T-helper 17 cell (primary cell): ENCODE measurements at regions not wholly inside any gene's neighbourhood (a gene's known extent, or its start where the extent isn't known, plus 50 kb on each side); places are given as distances from the start of the nearest gene placed in this dataset.
A peak's percentile ranks its signal among the peaks of the same experiment; 100 is the strongest.

Experiments
- ATAC-seq: fragments of 150-1000 bp; cut with Tn5 transposase; 2 replicates; pipeline ENCODE4 v1.10.0; 2021; ENCODE audit warnings: mild to moderate bottlenecking, moderate library complexity
- DNase-seq, 3 donors: peaks; one replicate each; pipeline versions ENCODE4 v3.0.0 to v3.0.0-alpha.2; 2020 to 2021
- H3K9me3 ChIP-seq: one replicate; pipeline ENCODE4 v1.7.0; 2013; ENCODE audit warnings: low read length, mild to moderate bottlenecking; ENCODE audit not compliant: control insufficient read depth, poor library complexity, severe bottlenecking
- H3K27ac Mint-ChIP-seq: one replicate; pipeline ENCODE4 v1.8.0; 2022; ENCODE audit warnings: mild to moderate bottlenecking, moderate library complexity, mixed read lengths
- H3K27me3 Mint-ChIP-seq: one replicate; pipeline ENCODE4 v1.8.0; 2022; ENCODE audit warnings: mixed read lengths
- H3K36me3 Mint-ChIP-seq: one replicate; pipeline ENCODE4 v1.8.0; 2022; ENCODE audit warnings: low read depth, mixed read lengths
- H3K4me1 Mint-ChIP-seq: one replicate; pipeline ENCODE4 v1.8.0; 2022; ENCODE audit warnings: mild to moderate bottlenecking, mixed read lengths
- H3K4me3 Mint-ChIP-seq: one replicate; pipeline ENCODE4 v1.8.0; 2022; ENCODE audit warnings: mild to moderate bottlenecking, moderate library complexity, mixed read lengths

GRCh38 chr14:98822917-98823316 lies 449.1 kb downstream of the BCL11B start:
- H3K4me1 Mint-ChIP-seq = peaks cover 4% of the 10 kb centered on the region
- H3K36me3 Mint-ChIP-seq = peaks cover 2% of the 10 kb centered on the region
- H3K4me3 Mint-ChIP-seq = no peak overlapping the region
- DNase-seq = no peak
- no peak for ATAC-seq
- H3K27me3 Mint-ChIP-seq = no peaks in the 10 kb centered on the region
- no peak overlapping the region for H3K27ac Mint-ChIP-seq
- H3K9me3 ChIP-seq = no peaks in the 10 kb centered on the region

GRCh38 chr14:98826618-98827017 lies 445.4 kb downstream of the BCL11B start:
- ATAC-seq (no peak), DNase-seq (no peak)
- Mint-ChIP-seq H3K36me3 (peaks cover 2% of the 10 kb centered on the region), H3K27me3 (no peaks in the 10 kb centered on the region), H3K4me3 (no peak overlapping the region), H3K27ac (no peak overlapping the region), H3K4me1 (peaks cover 4% of the 10 kb centered on the region)
- no peaks in the 10 kb centered on the region for H3K9me3 ChIP-seq

GRCh38 chr14:98834119-98834518 lies 437.9 kb downstream of the BCL11B start:
- no peaks in the 10 kb centered on the region for H3K27me3 Mint-ChIP-seq
- no peaks in the 10 kb centered on the region for H3K9me3 ChIP-seq
- H3K27ac Mint-ChIP-seq = no peak overlapping the region
- no peak overlapping the region for H3K4me3 Mint-ChIP-seq
- no peaks in the 10 kb centered on the region for H3K4me1 Mint-ChIP-seq
- DNase-seq (no peak), ATAC-seq (no peak)
- no peaks in the 10 kb centered on the region for H3K36me3 Mint-ChIP-seq

GRCh38 chr14:98835051-98835824 lies 436.8 kb downstream of the BCL11B start:
- no peaks in the 10 kb centered on the region for H3K27me3 Mint-ChIP-seq
- H3K36me3 Mint-ChIP-seq = no peaks in the 10 kb centered on the region
- H3K9me3 ChIP-seq = no peaks in the 10 kb centered on the region
- ATAC-seq (no peak), DNase-seq (no peak)
- H3K4me3 Mint-ChIP-seq = no peak overlapping the region
- H3K27ac Mint-ChIP-seq = no peak overlapping the region
- peaks cover 3% of the 10 kb centered on the region for H3K4me1 Mint-ChIP-seq

GRCh38 chr14:98835825-98836100 lies 436.2 kb downstream of the BCL11B start:
- H3K4me1 Mint-ChIP-seq = peaks cover 3% of the 10 kb centered on the region
- ATAC-seq (no peak), DNase-seq (no peak)
- peaks cover 1% of the 10 kb centered on the region for H3K27me3 Mint-ChIP-seq
- H3K9me3 ChIP-seq = no peaks in the 10 kb centered on the region
- H3K27ac Mint-ChIP-seq = no peak overlapping the region
- no peak overlapping the region for H3K4me3 Mint-ChIP-seq
- no peaks in the 10 kb centered on the region for H3K36me3 Mint-ChIP-seq

GRCh38 chr14:98840091-98840490 lies 431.9 kb downstream of the BCL11B start:
- no peak for ATAC-seq

GRCh38 chr14:98840511-98840910 lies 431.5 kb downstream of the BCL11B start:
- no peak for ATAC-seq
- no peaks in the 10 kb centered on the region for H3K9me3 ChIP-seq
- Mint-ChIP-seq H3K27me3 (peaks cover 5% of the 10 kb centered on the region), H3K4me1 (peaks cover 13% of the 10 kb centered on the region), H3K4me3 (no peak overlapping the region), H3K36me3 (peaks cover 2% of the 10 kb centered on the region), H3K27ac (no peak overlapping the region)
- DNase-seq = no peak

More at GRCh38 chr14:98840091-98840490, 431.9 kb downstream of the BCL11B start:
- DNase-seq = no peak
- no peak overlapping the region for H3K27ac Mint-ChIP-seq
- H3K4me1 Mint-ChIP-seq = peaks cover 13% of the 10 kb centered on the region
- no peak overlapping the region for H3K4me3 Mint-ChIP-seq
- H3K9me3 ChIP-seq = no peaks in the 10 kb centered on the region
- H3K27me3 Mint-ChIP-seq = peaks cover 5% of the 10 kb centered on the region
- H3K36me3 Mint-ChIP-seq = peaks cover under 1% of the 10 kb centered on the region

- ATAC-seq (no peak), DNase-seq (no peak)
- H3K4me1 Mint-ChIP-seq = peaks cover 13% of the 10 kb centered on the region
- peak overlapping the region; percentile 41 for H3K27ac Mint-ChIP-seq
- H3K9me3 ChIP-seq = no peaks in the 10 kb centered on the region
- H3K4me3 Mint-ChIP-seq = no peak overlapping the region
- peaks cover 2% of the 10 kb centered on the region for H3K36me3 Mint-ChIP-seq
- H3K27me3 Mint-ChIP-seq = peaks cover 5% of the 10 kb centered on the region
Measured at GRCh38 chr14:98844456-98844855, 427.5 kb downstream of the BCL11B start.

- H3K27ac Mint-ChIP-seq = no peak overlapping the region
- ATAC-seq = no peak
Measured at GRCh38 chr14:98847521-98848468, 424.2 kb downstream of the BCL11B start.

GRCh38 chr14:98853063-98853729 lies 418.8 kb downstream of the BCL11B start:
- no peak for ATAC-seq
- no peak overlapping the region for H3K4me3 Mint-ChIP-seq
- no peaks in the 10 kb centered on the region for H3K9me3 ChIP-seq
- no peak overlapping the region for H3K27ac Mint-ChIP-seq
- DNase-seq = no peak
- peaks cover 18% of the 10 kb centered on the region for H3K27me3 Mint-ChIP-seq
- H3K36me3 Mint-ChIP-seq = no peaks in the 10 kb centered on the region
- H3K4me1 Mint-ChIP-seq = peaks cover 4% of the 10 kb centered on the region

More at GRCh38 chr14:98847521-98848468, 424.2 kb downstream of the BCL11B start:
- H3K4me1 Mint-ChIP-seq = peaks cover 10% of the 10 kb centered on the region
- no peak overlapping the region for H3K4me3 Mint-ChIP-seq
- H3K36me3 Mint-ChIP-seq = peaks cover 2% of the 10 kb centered on the region
- no peaks in the 10 kb centered on the region for H3K27me3 Mint-ChIP-seq
- DNase-seq = no peak
- H3K9me3 ChIP-seq = no peaks in the 10 kb centered on the region

GRCh38 chr14:98855926-98856715 lies 415.9 kb downstream of the BCL11B start:
- DNase-seq (no peak), ATAC-seq (no peak)
- Mint-ChIP-seq H3K27me3 (peaks cover 24% of the 10 kb centered on the region), H3K36me3 (no peaks in the 10 kb centered on the region), H3K27ac (no peak overlapping the region), H3K4me3 (no peak overlapping the region), H3K4me1 (peaks cover 9% of the 10 kb centered on the region)
- H3K9me3 ChIP-seq = no peaks in the 10 kb centered on the region

- Mint-ChIP-seq H3K27me3 (peaks cover 24% of the 10 kb centered on the region), H3K27ac (no peak overlapping the region), H3K4me3 (no peak overlapping the region), H3K4me1 (peaks cover 7% of the 10 kb centered on the region), H3K36me3 (no peaks in the 10 kb centered on the region)
- DNase-seq = no peak
- no peaks in the 10 kb centered on the region for H3K9me3 ChIP-seq
- no peak for ATAC-seq
Measured at GRCh38 chr14:98858158-98858557, 413.8 kb downstream of the BCL11B start.
